ENCODE measurements at regions not wholly inside any gene's neighbourhood (a gene's known extent, or its start where the extent isn't known, plus 50 kb on each side); places are given as distances from the start of the nearest gene placed in this dataset.
"Not testable (repeated sequence)": the region's sequence is repeated elsewhere in the genome, so short reads cannot be mapped to it uniquely, and the experiment has no call there.

GRCh38 chr14:105899071-105899641, 372.8 kb downstream of the TMEM121 start:
- no peaks in the 10 kb centered on the region for H3K36me3 ChIP-seq
- no peak overlapping the region for H3K27ac ChIP-seq
- H3K27me3 ChIP-seq = no peaks in the 10 kb centered on the region
- no peak for TF ChIP-seq CTCF (IDR thresholded peaks at IDR 0.05; ENCODE audit: low read depth, low read length)
- no peak for DNase-seq (ENCODE audit: low read depth in 1 of 2, low spot score in 1 of 2)
- no peaks in the 10 kb centered on the region for H3K9me3 ChIP-seq (ENCODE audit: low read depth)
- H3K4me3 ChIP-seq = no peak overlapping the region
- no peaks in the 10 kb centered on the region for H3K4me1 ChIP-seq (ENCODE audit: low read depth)

GRCh38 chr14:105899657-105900397, 373.4 kb downstream of the TMEM121 start:
- no peak for DNase-seq (ENCODE audit: low read depth in 1 of 2, low spot score in 1 of 2)
- Histone ChIP-seq H3K27ac (no peak overlapping the region), H3K9me3 (ENCODE audit: low read depth) (no peaks in the 10 kb centered on the region), H3K4me1 (ENCODE audit: low read depth) (no peaks in the 10 kb centered on the region), H3K4me3 (no peak overlapping the region), H3K27me3 (no peaks in the 10 kb centered on the region), H3K36me3 (no peaks in the 10 kb centered on the region)
- no peak for TF ChIP-seq CTCF (IDR thresholded peaks at IDR 0.05; ENCODE audit: low read depth, low read length)

GRCh38 chr14:105900398-105901160, 374.2 kb downstream of the TMEM121 start:
- Histone ChIP-seq H3K36me3 (no peaks in the 10 kb centered on the region), H3K27ac (no peak overlapping the region), H3K4me3 (no peak overlapping the region), H3K4me1 (ENCODE audit: low read depth) (no peaks in the 10 kb centered on the region), H3K27me3 (no peaks in the 10 kb centered on the region), H3K9me3 (ENCODE audit: low read depth) (no peaks in the 10 kb centered on the region)
- no peak for DNase-seq (ENCODE audit: low read depth in 1 of 2, low spot score in 1 of 2)
- no peak for TF ChIP-seq CTCF (IDR thresholded peaks at IDR 0.05; ENCODE audit: low read depth, low read length)

- Histone ChIP-seq H3K27ac (no peak overlapping the region), H3K27me3 (no peaks in the 10 kb centered on the region), H3K9me3 (ENCODE audit: low read depth) (no peaks in the 10 kb centered on the region), H3K4me1 (ENCODE audit: low read depth) (no peaks in the 10 kb centered on the region), H3K36me3 (no peaks in the 10 kb centered on the region), H3K4me3 (no peak overlapping the region)
- no peak for DNase-seq (ENCODE audit: low read depth in 1 of 2, low spot score in 1 of 2)
- TF ChIP-seq CTCF (IDR thresholded peaks at IDR 0.05; ENCODE audit: low read depth, low read length) = no peak
Measured at GRCh38 chr14:105901226-105901625, 374.8 kb downstream of the TMEM121 start.

GRCh38 chr14:105902131-105902898, 375.9 kb downstream of the TMEM121 start:
- DNase-seq (ENCODE audit: low read depth in 1 of 2, low spot score in 1 of 2) = no peak
- TF ChIP-seq CTCF (IDR thresholded peaks at IDR 0.05; ENCODE audit: low read depth, low read length) = no peak
- Histone ChIP-seq H3K4me1 (ENCODE audit: low read depth) (no peaks in the 10 kb centered on the region), H3K27me3 (no peaks in the 10 kb centered on the region), H3K4me3 (no peak overlapping the region), H3K36me3 (no peaks in the 10 kb centered on the region), H3K9me3 (ENCODE audit: low read depth) (no peaks in the 10 kb centered on the region), H3K27ac (no peak overlapping the region)

GRCh38 chr14:105902899-105903165, 376.4 kb downstream of the TMEM121 start:
- not testable (repeated sequence) for DNase-seq (ENCODE audit: low read depth in 1 of 2, low spot score in 1 of 2); H3K36me3 ChIP-seq; H3K4me1 ChIP-seq (ENCODE audit: low read depth); H3K27ac ChIP-seq; H3K27me3 ChIP-seq; H3K9me3 ChIP-seq (ENCODE audit: low read depth); H3K4me3 ChIP-seq
